Peyer's patch (tissue), 4 donors: ENCODE measurements at regions not wholly inside any gene's neighbourhood (a gene's known extent, or its start where the extent isn't known, plus 50 kb on each side); places are given as distances from the start of the nearest gene placed in this dataset.
"Not testable (repeated sequence)": the region's sequence is repeated elsewhere in the genome, so short reads cannot be mapped to it uniquely, and the experiment has no call there.

Source experiments
- DNase-seq, 3 donors: peaks; one replicate each; pipeline ENCODE4 v3.0.0-alpha.2; 2017 to 2019
- H3K27ac ChIP-seq, 4 donors: fragments of 200-600 bp; sonication (generic); one replicate each; pipeline ENCODE4 v1.5.1; 2016 to 2019
- H3K27me3 ChIP-seq, 2 donors: fragments of 200-600 bp; sonication (generic); one replicate each; pipeline ENCODE4 v1.5.1; 2019
- H3K36me3 ChIP-seq, 3 donors: fragments of 200-600 bp; sonication (generic); one replicate each; pipeline ENCODE4 v1.5.1; 2016 to 2019
- H3K4me1 ChIP-seq, 4 donors: fragments of 200-600 bp; sonication (generic); one replicate each; pipeline ENCODE4 v1.5.1; 2016 to 2019
- H3K4me3 ChIP-seq, 4 donors: fragments of 200-600 bp; sonication (generic); 1 replicate in 3 of 4; 2 replicates in 1 of 4; pipeline ENCODE4 v1.5.1; 2016 to 2019; ENCODE audit warnings: mild to moderate bottlenecking in 1 of 4
- H3K9me3 ChIP-seq, 4 donors: fragments of 200-600 bp; sonication (generic); one replicate each; pipeline ENCODE4 v1.5.1; 2016 to 2019; ENCODE audit warnings: mild to moderate bottlenecking in 1 of 4
- CTCF ChIP-seq, 6 experiments: fragments of 450-650 bp in 4 of 6; fragments of 200-600 bp in 2 of 6; sonication (generic) in 1 of 6; IDR thresholded peaks; one replicate each; pipeline ENCODE4 v1.5.1; 2017 to 2019; ENCODE audit warnings: antibody characterized with exemption in 6 of 6, mild to moderate bottlenecking in 3 of 6, moderate library complexity in 1 of 6
- POLR2A ChIP-seq, 2 donors: fragments of 450-650 bp; IDR thresholded peaks; one replicate each; pipeline ENCODE4 v1.5.1; 2017; ENCODE audit warnings: antibody characterized with exemption in 2 of 2, mild to moderate bottlenecking in 2 of 2, moderate library complexity in 2 of 2

GRCh38 chr5:167295681-167296005 lies 995.8 kb upstream of the WWC1 start:
- Histone ChIP-seq H3K4me3 (no peak overlapping the region), H3K9me3 (no peaks in the 10 kb centered on the region), H3K27me3 (no peaks in the 10 kb centered on the region), H3K36me3 (no peaks in the 10 kb centered on the region), H3K27ac (peak overlapping the region in 2 of 4 donors; percentile 59 to 74), H3K4me1 (peaks cover 0 to 19% (median 2%) of the 10 kb centered on the region in 4 donors)
- TF ChIP-seq POLR2A (IDR thresholded peaks at IDR 0.05) (no peak), CTCF (IDR thresholded peaks at IDR 0.05) (no peak)
- no peak for DNase-seq

- H3K27me3 ChIP-seq, result no peaks in the 10 kb centered on the region
- no peak overlapping the region for H3K4me3 ChIP-seq
- H3K4me1 ChIP-seq, result peaks cover 0 to 19% (median 2%) of the 10 kb centered on the region in 4 donors
- H3K9me3 ChIP-seq, result no peaks in the 10 kb centered on the region
- no peak for TF ChIP-seq CTCF (IDR thresholded peaks at IDR 0.05)
- TF ChIP-seq POLR2A (IDR thresholded peaks at IDR 0.05), result no peak
- H3K36me3 ChIP-seq, result no peaks in the 10 kb centered on the region
- DNase-seq, result no peak
- peak overlapping the region in 1 of 4 donors; percentile 74 for H3K27ac ChIP-seq
These were observed 995.4 kb upstream of the WWC1 start for GRCh38 chr5:167296066-167296465.

DNA sequence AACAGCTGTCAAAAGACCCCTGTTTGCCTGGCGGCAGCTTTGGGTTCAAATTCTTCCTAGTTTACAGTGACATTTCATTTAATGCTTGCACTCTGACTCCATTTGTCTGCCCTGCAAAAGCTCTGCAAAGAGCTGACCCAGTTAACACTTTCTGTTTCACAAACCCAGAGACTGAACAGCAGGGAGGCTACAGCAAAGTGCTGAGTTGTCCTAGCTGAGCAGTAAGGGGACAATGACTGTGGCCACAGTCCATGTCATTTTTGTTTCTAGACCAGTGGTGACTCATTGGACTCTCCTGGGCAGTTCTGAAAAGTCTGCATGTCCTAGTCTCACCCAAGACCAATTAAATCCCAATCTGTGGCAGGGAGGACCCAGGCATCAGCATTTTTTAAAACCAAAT lies 994.8 kb upstream of the WWC1 start:
- no peaks in the 10 kb centered on the region for H3K36me3 ChIP-seq
- H3K4me3 ChIP-seq, result no peak overlapping the region
- H3K9me3 ChIP-seq, result no peaks in the 10 kb centered on the region
- H3K27ac ChIP-seq, result peak overlapping the region in 1 of 4 donors; percentile 49
- TF ChIP-seq POLR2A (IDR thresholded peaks at IDR 0.05), result no peak
- TF ChIP-seq CTCF (IDR thresholded peaks at IDR 0.05), result no peak
- DNase-seq, result peak in 1 of 3 donors; percentile 60
- no peaks in the 10 kb centered on the region for H3K27me3 ChIP-seq
- H3K4me1 ChIP-seq, result peaks cover 0 to 19% (median 2%) of the 10 kb centered on the region in 4 donors

DNA sequence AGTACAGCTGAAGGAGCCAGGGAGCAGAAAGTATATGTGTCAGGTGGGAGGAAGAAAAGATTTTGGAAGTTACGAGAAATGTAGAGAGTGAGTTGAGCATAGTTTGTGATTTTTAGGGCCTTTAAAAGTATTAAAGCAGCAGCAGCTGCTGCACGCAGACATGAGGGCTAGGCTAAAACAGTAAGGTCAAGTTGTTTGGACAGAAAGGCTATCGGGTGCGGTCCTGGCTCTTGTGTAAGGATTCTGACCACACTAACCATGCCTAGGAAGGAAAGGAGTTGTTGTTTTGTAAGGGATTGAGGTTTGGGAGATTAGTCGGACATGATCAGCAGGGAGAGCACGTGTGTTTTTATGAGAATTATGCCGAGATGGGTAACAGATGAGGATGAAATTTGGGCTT lies 991.6 kb upstream of the WWC1 start:
- H3K4me1 ChIP-seq, result peaks cover 0 to 11% (median 2%) of the 10 kb centered on the region in 4 donors
- not testable (repeated sequence) for DNase-seq, H3K27me3 ChIP-seq, H3K9me3 ChIP-seq, H3K27ac ChIP-seq, H3K36me3 ChIP-seq, H3K4me3 ChIP-seq

- TF ChIP-seq POLR2A (IDR thresholded peaks at IDR 0.05) (no peak), CTCF (IDR thresholded peaks at IDR 0.05) (no peak)
- no peaks in the 10 kb centered on the region for H3K4me1 ChIP-seq
- no peak overlapping the region for H3K27ac ChIP-seq
- no peaks in the 10 kb centered on the region for H3K27me3 ChIP-seq
- H3K4me3 ChIP-seq, result no peak overlapping the region
- H3K36me3 ChIP-seq, result no peaks in the 10 kb centered on the region
- DNase-seq, result no peak
- H3K9me3 ChIP-seq, result no peaks in the 10 kb centered on the region
These were observed 987.9 kb upstream of the WWC1 start for GRCh38 chr5:167303582-167303981.

- H3K27ac ChIP-seq, result no peak overlapping the region
- no peaks in the 10 kb centered on the region for H3K9me3 ChIP-seq
- TF ChIP-seq CTCF (IDR thresholded peaks at IDR 0.05) (no peak), POLR2A (IDR thresholded peaks at IDR 0.05) (no peak)
- no peaks in the 10 kb centered on the region for H3K36me3 ChIP-seq
- no peak for DNase-seq
- no peak overlapping the region for H3K4me3 ChIP-seq
- H3K27me3 ChIP-seq, result no peaks in the 10 kb centered on the region
- no peaks in the 10 kb centered on the region for H3K4me1 ChIP-seq
These were observed 986.5 kb upstream of the WWC1 start for GRCh38 chr5:167304834-167305469.
